GM21786 (cell line): ENCODE measurements at regions not wholly inside any gene's neighbourhood (a gene's known extent, or its start where the extent isn't known, plus 50 kb on each side); places are given as distances from the start of the nearest gene placed in this dataset.
A peak's percentile ranks its signal among the peaks of the same experiment; 100 is the strongest.
"Not testable (repeated sequence)": the region's sequence is repeated elsewhere in the genome, so short reads cannot be mapped to it uniquely, and the experiment has no call there.

Experiments
- ATAC-seq: cut with Tn5 transposase; IDR thresholded peaks from one replicate; pipeline ENCODE4 v1.9.1; 2021; ENCODE audit not compliant: unreplicated experiment

DNA sequence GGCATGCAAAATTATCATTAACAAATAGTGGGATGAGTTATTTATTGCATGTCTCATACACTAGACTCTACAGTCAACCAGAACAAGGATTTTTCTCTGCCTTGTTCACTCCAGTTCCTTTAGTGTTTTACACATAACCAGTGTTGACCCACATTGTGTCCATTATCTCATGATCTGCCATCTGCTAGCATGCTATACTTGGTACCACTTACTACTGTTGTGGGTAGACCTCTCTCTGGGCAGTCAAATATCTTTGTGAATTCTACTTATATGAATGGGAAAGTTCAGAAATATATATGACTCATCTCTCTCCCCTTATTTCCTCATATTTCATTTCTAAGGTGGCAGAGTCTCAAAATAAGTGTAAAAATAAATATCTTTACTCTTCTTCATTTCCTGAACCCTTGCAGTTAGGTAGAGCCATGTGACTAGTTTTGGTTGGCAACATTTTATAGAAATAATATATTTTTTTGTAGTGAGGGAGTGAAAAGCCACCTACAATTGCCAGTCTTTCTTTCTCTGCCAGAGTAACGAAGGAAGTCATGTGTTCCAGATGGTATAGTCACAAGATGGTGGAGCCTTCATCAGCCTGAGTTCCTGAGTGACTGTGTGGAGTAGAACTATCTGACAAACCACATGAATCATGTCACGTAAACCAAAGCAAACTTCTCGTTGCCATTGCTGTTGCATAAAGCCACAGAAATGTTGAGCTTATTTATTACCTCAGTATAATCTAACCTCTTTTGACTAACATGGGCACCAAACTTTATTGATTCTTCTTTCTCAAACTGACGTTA, 704.0 kb downstream of the RNF144A start:
- ATAC-seq: no peak

- ATAC-seq: peak; percentile 73
Observed at GRCh38 chr2:7625392-7626138, 708.4 kb downstream of the RNF144A start.

DNA sequence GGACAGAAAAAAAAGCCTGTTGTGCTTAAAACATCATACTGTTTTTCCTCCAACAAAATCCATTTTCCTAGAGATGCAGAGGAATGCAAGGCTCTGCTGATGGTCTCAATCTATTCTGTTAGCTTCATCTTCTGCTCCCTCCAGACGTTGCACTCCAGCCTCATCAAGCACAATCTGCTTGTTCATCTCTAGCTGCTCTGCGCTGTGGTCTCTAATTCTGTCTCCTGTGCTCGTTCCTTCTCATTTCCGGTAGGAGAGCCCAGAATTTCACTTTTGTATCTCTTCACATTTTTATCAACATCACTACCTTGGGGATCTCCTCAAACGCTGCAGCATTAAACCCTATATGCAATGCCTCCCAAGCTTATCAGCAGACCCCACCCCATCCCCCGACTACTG, 708.9 kb downstream of the RNF144A start:
- ATAC-seq: no peak

- no peak for ATAC-seq
Observed at GRCh38 chr2:7627583-7627982, 710.4 kb downstream of the RNF144A start.

DNA sequence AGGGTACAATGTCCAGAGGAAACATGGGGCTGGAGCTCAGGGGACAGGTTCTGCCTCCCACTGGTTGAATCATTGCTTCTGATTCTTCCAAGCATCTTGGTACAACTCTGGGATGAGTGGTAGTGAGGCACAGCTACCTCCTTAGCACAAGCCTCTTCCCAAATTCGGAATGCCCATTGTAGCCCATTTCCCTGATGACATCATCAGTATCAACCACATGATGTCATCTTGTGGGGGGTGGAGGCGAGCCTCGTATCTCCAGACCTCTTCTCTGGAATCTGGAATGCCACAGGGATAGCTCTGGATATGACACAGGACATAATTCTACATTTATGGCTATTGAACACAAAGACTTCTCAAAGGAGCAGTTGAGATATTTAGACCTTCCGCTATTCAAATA, 715.2 kb downstream of the RNF144A start:
- ATAC-seq: no peak

GRCh38 chr2:7633566-7634153, 716.4 kb downstream of the RNF144A start:
- no peak for ATAC-seq

GRCh38 chr2:7634409-7634808, 717.2 kb downstream of the RNF144A start:
- no peak for ATAC-seq

GRCh38 chr2:7639476-7639875, 722.3 kb downstream of the RNF144A start:
- no peak for ATAC-seq

GRCh38 chr2:7641272-7641671, 724.1 kb downstream of the RNF144A start:
- ATAC-seq: not testable (repeated sequence)

GRCh38 chr2:7646024-7646423, 728.8 kb downstream of the RNF144A start:
- ATAC-seq: no peak

DNA sequence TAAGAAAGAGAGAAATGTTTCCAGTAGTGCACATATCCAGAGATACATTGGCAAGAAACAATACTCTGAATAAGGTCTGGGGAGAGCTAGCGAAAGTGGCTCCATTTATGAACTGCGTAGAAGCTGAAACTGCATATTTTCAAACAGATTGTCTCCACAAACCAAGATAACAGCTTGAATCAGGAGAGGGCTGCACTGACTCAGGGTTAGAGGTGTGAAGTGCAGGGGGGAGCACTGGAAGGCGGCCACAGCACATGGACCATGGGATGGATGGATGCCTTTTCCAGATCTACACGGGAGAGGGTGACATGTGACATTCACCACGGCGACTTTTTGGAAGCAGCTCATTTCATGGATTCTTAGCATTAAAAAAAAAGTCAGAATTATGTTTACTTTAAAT, 729.4 kb downstream of the RNF144A start:
- ATAC-seq: no peak

GRCh38 chr2:7648221-7648795, 731.1 kb downstream of the RNF144A start:
- ATAC-seq: no peak

DNA sequence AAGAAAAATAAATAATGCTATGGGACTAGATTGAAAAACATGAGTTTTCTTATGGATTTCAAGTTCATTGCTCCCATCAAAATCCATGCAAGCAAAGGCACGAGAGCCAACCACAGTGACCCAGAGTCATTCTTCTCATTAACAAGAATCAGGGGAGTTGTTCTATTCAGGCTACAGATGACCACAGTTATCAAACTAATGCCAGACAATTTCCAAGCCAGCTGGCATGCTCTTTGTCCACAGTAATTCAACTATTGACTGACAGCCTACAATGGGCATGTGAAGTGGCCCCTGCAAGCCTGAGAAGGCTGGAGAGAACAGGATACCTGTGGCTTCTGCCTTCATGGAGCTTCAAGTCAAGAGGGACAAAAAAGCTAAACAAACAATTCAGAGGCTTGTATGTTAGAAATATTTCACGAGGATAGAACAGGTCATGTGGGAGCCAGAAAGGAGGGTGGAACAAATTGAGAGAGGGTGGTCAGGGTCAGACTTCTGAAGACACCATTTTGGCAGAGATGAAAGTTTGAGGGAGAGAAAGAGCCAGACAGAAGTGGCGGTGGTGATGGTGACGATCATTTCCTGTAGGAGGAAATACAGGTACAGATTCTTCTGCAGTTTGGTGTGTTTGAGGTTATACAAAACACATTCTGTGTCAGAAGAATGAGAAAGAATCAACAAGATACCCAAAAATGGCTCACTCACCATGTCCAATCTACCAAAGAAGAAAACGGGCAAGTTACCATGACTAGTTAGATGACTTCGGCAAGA, 732.4 kb downstream of the RNF144A start:
- ATAC-seq: no peak

DNA sequence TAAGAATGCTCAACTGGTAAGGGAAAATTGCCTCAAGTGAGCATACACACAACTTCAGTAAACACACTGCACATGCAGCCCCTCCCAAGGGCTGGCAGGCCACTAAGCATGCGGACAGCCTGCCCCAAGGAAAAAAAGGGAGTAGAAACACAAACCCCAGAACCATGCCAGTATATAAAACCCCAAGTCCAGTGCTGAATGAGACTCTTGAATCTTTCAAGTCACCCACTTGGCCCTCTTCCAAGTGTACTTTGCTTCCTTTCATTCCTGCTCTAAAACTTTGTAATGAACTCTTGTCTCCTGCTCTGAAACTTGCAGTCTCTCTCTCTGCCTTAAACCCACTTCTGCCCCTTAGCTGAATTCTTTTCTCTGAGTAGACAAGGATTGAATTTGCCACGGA, 736.4 kb downstream of the RNF144A start:
- no peak for ATAC-seq

- no peak for ATAC-seq
Observed at GRCh38 chr2:7655629-7656028, 738.4 kb downstream of the RNF144A start.

- not testable (repeated sequence) for ATAC-seq
Observed at GRCh38 chr2:7657526-7657925, 740.3 kb downstream of the RNF144A start.

DNA sequence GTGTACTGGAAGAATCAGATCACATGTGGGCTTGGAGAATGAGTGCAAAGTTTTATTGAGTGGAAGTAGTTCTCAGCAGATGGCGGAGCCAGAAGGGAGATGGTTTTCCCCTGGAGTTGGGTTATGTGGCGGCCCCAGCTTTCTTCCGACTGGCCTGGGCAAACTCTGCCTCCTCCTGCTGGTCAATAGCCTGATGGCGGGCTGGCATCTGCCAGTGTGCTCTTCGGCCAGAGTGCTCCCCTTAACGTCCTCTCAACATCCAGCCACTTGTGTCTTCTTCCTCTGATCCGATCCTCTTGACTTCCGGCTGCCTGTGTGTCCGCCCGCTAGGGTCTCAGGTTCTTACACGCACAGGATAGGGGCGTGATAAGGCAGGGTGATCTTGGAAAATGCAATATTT, 741.3 kb downstream of the RNF144A start:
- no peak for ATAC-seq

- no peak for ATAC-seq
Observed at GRCh38 chr2:7660816-7661215, 743.6 kb downstream of the RNF144A start.

GRCh38 chr2:7661502-7661901, 744.3 kb downstream of the RNF144A start:
- ATAC-seq: no peak

- ATAC-seq: no peak
Observed at GRCh38 chr2:7665880-7666279, 748.7 kb downstream of the RNF144A start.
